ENCODE measurements at regions not wholly inside any gene's neighbourhood (a gene's known extent, or its start where the extent isn't known, plus 50 kb on each side); places are given as distances from the start of the nearest gene placed in this dataset.

DNA sequence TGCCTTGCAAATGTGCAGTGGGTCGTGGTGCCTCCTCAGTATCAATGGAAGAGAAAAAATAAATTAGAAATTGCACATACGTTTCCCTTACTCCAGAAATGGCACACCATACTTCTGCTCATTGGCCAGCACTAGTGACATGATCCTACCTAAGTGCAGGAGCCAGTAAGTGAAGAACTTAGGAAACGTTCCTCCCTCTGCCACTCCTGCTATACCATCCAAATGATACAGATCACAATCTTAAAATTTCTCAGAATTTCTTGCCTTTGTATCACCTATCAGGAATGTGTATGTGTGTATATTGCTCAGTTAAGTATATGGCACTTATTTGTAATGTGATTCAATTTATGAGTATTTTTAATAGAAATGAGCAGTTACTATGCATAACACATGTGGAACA is 237.0 kb upstream of the UBE2E3 start:
- TF ChIP-seq, protein P1, sequence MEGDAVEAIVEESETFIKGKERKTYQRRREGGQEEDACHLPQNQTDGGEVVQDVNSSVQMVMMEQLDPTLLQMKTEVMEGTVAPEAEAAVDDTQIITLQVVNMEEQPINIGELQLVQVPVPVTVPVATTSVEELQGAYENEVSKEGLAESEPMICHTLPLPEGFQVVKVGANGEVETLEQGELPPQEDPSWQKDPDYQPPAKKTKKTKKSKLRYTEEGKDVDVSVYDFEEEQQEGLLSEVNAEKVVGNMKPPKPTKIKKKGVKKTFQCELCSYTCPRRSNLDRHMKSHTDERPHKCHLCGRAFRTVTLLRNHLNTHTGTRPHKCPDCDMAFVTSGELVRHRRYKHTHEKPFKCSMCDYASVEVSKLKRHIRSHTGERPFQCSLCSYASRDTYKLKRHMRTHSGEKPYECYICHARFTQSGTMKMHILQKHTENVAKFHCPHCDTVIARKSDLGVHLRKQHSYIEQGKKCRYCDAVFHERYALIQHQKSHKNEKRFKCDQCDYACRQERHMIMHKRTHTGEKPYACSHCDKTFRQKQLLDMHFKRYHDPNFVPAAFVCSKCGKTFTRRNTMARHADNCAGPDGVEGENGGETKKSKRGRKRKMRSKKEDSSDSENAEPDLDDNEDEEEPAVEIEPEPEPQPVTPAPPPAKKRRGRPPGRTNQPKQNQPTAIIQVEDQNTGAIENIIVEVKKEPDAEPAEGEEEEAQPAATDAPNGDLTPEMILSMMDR (IDR thresholded peaks at IDR 0.05; ENCODE audit: insufficient read depth, low read depth, low read length) = no peak
- TF ChIP-seq EZH2 (IDR thresholded peaks at IDR 0.05; ENCODE audit: insufficient read depth, low read length) = no peak

Measured in astrocyte (in vitro differentiated cells and primary cell).